Trophoblast cell (in vitro differentiated cells and primary cell): ENCODE measurements at regions not wholly inside any gene's neighbourhood (a gene's known extent, or its start where the extent isn't known, plus 50 kb on each side); places are given as distances from the start of the nearest gene placed in this dataset.

Source experiments
- DNase-seq, 2 donors: peaks; one replicate each; pipeline ENCODE4 v3.0.0-alpha.2; 2016
- H2AFZ ChIP-seq: 2 replicates; pipeline ENCODE4 v1.6.1; 2013; ENCODE audit warnings: low read length, moderate library complexity, mild to moderate bottlenecking; ENCODE audit not compliant: insufficient read depth, poor library complexity
- H2AK5ac ChIP-seq: 2 replicates; pipeline ENCODE4 v1.6.1; 2013; ENCODE audit warnings: mild to moderate bottlenecking, low read length
- H2BK120ac ChIP-seq: 2 replicates; pipeline ENCODE4 v1.6.1; 2013; ENCODE audit warnings: low read length, mild to moderate bottlenecking, moderate library complexity; ENCODE audit not compliant: insufficient read depth, poor library complexity
- H2BK12ac ChIP-seq: 2 replicates; pipeline ENCODE4 v1.6.1; 2013; ENCODE audit warnings: mild to moderate bottlenecking, low read length, moderate library complexity
- H2BK5ac ChIP-seq: 2 replicates; pipeline ENCODE4 v1.6.1; 2013; ENCODE audit warnings: low read length, low read depth, moderate library complexity, mild to moderate bottlenecking; ENCODE audit not compliant: poor library complexity
- H3K14ac ChIP-seq: 2 replicates; pipeline ENCODE4 v1.6.1; 2013; ENCODE audit warnings: mild to moderate bottlenecking, low read length
- H3K18ac ChIP-seq: 2 replicates; pipeline ENCODE4 v1.6.1; 2013; ENCODE audit warnings: mild to moderate bottlenecking, low read length
- H3K23ac ChIP-seq: 2 replicates; pipeline ENCODE4 v1.6.1; 2013; ENCODE audit warnings: low read length
- H3K27ac ChIP-seq: 2 replicates; pipeline ENCODE4 v1.5.1; 2013; ENCODE audit warnings: low read depth, mild to moderate bottlenecking, inconsistent platforms, low read length, moderate library complexity
- H3K27me3 ChIP-seq: 2 replicates; pipeline ENCODE4 v1.6.1; 2013; ENCODE audit warnings: inconsistent platforms, mild to moderate bottlenecking, low read length, moderate library complexity; ENCODE audit not compliant: insufficient read depth
- H3K36me3 ChIP-seq, 2 experiments: 1 replicate in 1 of 2; 2 replicates in 1 of 2; pipeline ENCODE4 v1.6.1; 2013; ENCODE audit warnings: low read length in 2 of 2, mild to moderate bottlenecking in 2 of 2, moderate library complexity in 1 of 2; ENCODE audit not compliant: insufficient read depth in 2 of 2, control insufficient read depth in 1 of 2
- H3K4ac ChIP-seq: 2 replicates; pipeline ENCODE4 v1.6.1; 2013; ENCODE audit warnings: low read depth, mild to moderate bottlenecking, low read length, moderate library complexity
- H3K4me1 ChIP-seq, 2 experiments: 1 replicate in 1 of 2; 2 replicates in 1 of 2; pipeline ENCODE4 v1.6.1; 2013; ENCODE audit warnings: low read length in 2 of 2, mild to moderate bottlenecking in 2 of 2, moderate library complexity in 1 of 2; ENCODE audit not compliant: insufficient read depth in 2 of 2, control insufficient read depth in 1 of 2
- H3K4me2 ChIP-seq: 2 replicates; pipeline ENCODE4 v1.6.1; 2013; ENCODE audit warnings: inconsistent platforms, mild to moderate bottlenecking, low read length, moderate library complexity
- H3K4me3 ChIP-seq: 2 replicates; pipeline ENCODE4 v1.5.1; 2013; ENCODE audit warnings: mild to moderate bottlenecking, low read depth, low read length, inconsistent platforms
- H3K79me1 ChIP-seq: one replicate; pipeline ENCODE4 v1.6.1; 2013; ENCODE audit warnings: low read length
- H3K79me2 ChIP-seq: 2 replicates; pipeline ENCODE4 v1.6.1; 2013; ENCODE audit warnings: low read length, mild to moderate bottlenecking; ENCODE audit not compliant: control insufficient read depth, insufficient read depth, poor library complexity
- H3K9ac ChIP-seq: 2 replicates; pipeline ENCODE4 v1.6.1; 2013; ENCODE audit warnings: mild to moderate bottlenecking, low read length
- H3K9me3 ChIP-seq: 2 replicates; pipeline ENCODE4 v1.6.1; 2013; ENCODE audit warnings: low read depth, mild to moderate bottlenecking, control low read depth, inconsistent platforms, low read length; ENCODE audit not compliant: insufficient read depth
- H4K12ac ChIP-seq: 2 replicates; pipeline ENCODE4 v1.6.1; 2013; ENCODE audit warnings: low read depth, mild to moderate bottlenecking, low read length, moderate library complexity
- H4K8ac ChIP-seq: 2 replicates; pipeline ENCODE4 v1.6.1; 2013; ENCODE audit warnings: low read depth, mild to moderate bottlenecking, low read length, moderate library complexity
- H4K91ac ChIP-seq: one replicate; pipeline ENCODE4 v1.6.1; 2013; ENCODE audit warnings: low read depth, mild to moderate bottlenecking, low read length, moderate library complexity
- WGBS: extraction: QIAGEN DNeasy Blood & Tissue Kit; methylation state at CpG from one replicate; pipeline ENCODE4 v1.1.7; 2013; ENCODE audit warnings: missing lambda C conversion rate; ENCODE audit not compliant: insufficient read length, insufficient coverage; ENCODE audit errors: extremely low coverage; 5-methylcytosine and 5-hydroxymethylcytosine counted together

DNA sequence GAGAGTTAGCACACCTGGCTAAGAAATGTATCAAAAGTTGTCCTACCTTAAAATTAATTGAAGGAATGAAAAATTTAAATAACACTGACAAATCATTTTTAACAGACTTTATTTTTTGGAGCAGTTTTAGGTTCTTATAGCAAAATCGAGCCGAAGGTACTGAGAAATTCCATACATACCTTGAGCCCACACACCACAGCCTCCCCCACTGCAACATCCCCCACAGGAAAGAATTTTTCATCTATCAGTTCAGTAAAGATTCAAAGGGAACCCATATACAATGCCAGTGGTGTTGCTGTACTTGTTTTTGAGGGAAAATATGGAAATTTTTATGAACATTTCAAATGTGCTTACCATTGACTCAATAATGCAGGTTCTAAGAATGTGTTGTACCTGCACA, 169.8 kb upstream of the HS6ST1 start:
- H3K23ac ChIP-seq = no peak overlapping the region
- H3K14ac ChIP-seq = no peak overlapping the region
- H3K27ac ChIP-seq = no peak overlapping the region
- no peak overlapping the region for H3K4me2 ChIP-seq
- no peak overlapping the region for H2AFZ ChIP-seq
- no peak overlapping the region for H4K12ac ChIP-seq
- H4K8ac ChIP-seq = no peak overlapping the region
- no peak overlapping the region for H3K4ac ChIP-seq
- peaks cover 7 to 20% of the 10 kb centered on the region in 2 experiments for H3K4me1 ChIP-seq
- no peaks in the 10 kb centered on the region for H3K9me3 ChIP-seq
- no peak overlapping the region for H2AK5ac ChIP-seq
- no peaks in the 10 kb centered on the region for H3K79me2 ChIP-seq
- H2BK5ac ChIP-seq = no peak overlapping the region
- no peaks in the 10 kb centered on the region for H3K36me3 ChIP-seq
- no peak overlapping the region for H3K4me3 ChIP-seq
- no peak overlapping the region for H2BK12ac ChIP-seq
- no peaks in the 10 kb centered on the region for H3K27me3 ChIP-seq
- no peak for DNase-seq
- WGBS = no CpG with 5 or more reads among the region's 2 CpGs
- H3K18ac ChIP-seq = no peak overlapping the region
- H2BK120ac ChIP-seq = no peak overlapping the region
- H4K91ac ChIP-seq = no peak overlapping the region
- no peak overlapping the region for H3K9ac ChIP-seq
- peaks cover 5% of the 10 kb centered on the region for H3K79me1 ChIP-seq

DNA sequence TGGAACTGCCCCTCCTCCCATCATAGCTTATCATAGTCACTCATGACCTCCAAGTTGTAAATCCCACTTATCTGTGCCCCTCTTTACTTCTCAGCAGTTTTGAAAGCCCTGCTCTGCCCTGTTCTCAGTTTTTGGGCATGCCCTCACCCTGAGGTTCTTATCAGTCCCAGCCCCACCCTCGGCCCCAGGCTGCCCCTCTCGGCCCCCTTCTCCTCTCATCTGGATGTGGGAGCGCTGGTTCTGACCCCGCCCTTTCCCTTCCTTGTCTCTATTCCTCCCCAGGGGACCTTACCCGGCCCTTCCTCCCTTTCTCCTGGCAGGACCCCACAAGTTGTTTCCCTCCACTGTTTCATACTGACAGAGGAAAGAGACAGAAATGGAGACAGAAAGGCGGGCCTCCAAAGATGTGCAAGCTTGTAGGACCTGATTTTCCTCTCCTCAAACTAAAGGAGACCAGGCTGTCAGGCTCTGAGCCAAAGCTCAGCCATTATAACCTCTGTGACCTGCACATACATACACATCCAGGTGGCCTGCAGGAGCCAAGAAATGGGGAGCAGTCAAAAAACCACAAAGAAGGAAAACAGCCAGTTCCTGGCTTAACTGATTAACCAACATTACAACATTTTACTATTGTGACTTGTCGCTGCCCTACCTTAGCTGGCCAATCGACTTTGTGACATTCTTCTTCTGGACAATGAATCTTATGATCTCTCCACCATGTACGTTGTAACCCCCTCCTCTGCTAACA, 171.0 kb upstream of the HS6ST1 start:
- H4K91ac ChIP-seq = peak overlapping the region; percentile 61
- no peaks in the 10 kb centered on the region for H3K9me3 ChIP-seq
- H2AFZ ChIP-seq = no peak overlapping the region
- H3K27ac ChIP-seq = no peak overlapping the region
- peaks cover 5% of the 10 kb centered on the region for H3K79me1 ChIP-seq
- no peak overlapping the region for H3K23ac ChIP-seq
- no peak overlapping the region for H4K12ac ChIP-seq
- no peak overlapping the region for H3K9ac ChIP-seq
- peak overlapping the region; percentile 28 for H4K8ac ChIP-seq
- H3K36me3 ChIP-seq = no peaks in the 10 kb centered on the region
- H3K18ac ChIP-seq = no peak overlapping the region
- peak overlapping the region; percentile 43 for H3K14ac ChIP-seq
- no peaks in the 10 kb centered on the region for H3K27me3 ChIP-seq
- no peak for DNase-seq
- WGBS = no CpG with 5 or more reads among the region's 9 CpGs
- H3K79me2 ChIP-seq = no peaks in the 10 kb centered on the region
- no peak overlapping the region for H3K4me2 ChIP-seq
- peaks cover 7 to 20% of the 10 kb centered on the region in 2 experiments for H3K4me1 ChIP-seq
- peak overlapping the region; percentile 49 for H2BK120ac ChIP-seq
- peak overlapping the region; percentile 78 for H2BK12ac ChIP-seq
- H3K4me3 ChIP-seq = no peak overlapping the region
- peak overlapping the region; percentile 49 for H2AK5ac ChIP-seq
- H3K4ac ChIP-seq = no peak overlapping the region
- peak overlapping the region; percentile 47 for H2BK5ac ChIP-seq

DNA sequence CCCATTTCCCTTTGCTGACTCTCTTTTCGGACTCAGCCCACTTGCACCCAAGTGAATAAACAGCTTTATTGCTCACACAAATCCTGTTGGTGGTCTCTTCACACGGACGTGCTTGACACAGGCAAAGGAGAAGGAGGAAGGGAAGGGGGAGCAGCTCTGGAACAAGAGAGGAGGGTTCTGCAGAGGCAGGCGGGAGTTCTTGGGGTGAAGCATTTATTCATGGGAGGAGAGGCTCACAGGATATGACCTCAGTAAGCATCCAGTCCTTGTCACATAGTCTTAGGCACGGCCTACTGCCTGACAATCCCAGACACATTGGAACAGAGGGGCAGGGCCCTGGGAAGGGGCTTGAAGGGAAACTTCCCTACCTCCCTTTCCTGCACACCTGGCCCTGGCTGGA, 171.7 kb upstream of the HS6ST1 start:
- H4K91ac ChIP-seq = no peak overlapping the region
- no peaks in the 10 kb centered on the region for H3K79me2 ChIP-seq
- H3K4ac ChIP-seq = no peak overlapping the region
- H4K12ac ChIP-seq = no peak overlapping the region
- peak overlapping the region; percentile 29 for H2BK12ac ChIP-seq
- H3K27ac ChIP-seq = no peak overlapping the region
- no peak overlapping the region for H3K4me3 ChIP-seq
- peaks cover 7 to 20% of the 10 kb centered on the region in 2 experiments for H3K4me1 ChIP-seq
- H3K79me1 ChIP-seq = peaks cover 5% of the 10 kb centered on the region
- no peak overlapping the region for H2BK120ac ChIP-seq
- H2AFZ ChIP-seq = no peak overlapping the region
- H4K8ac ChIP-seq = no peak overlapping the region
- H3K18ac ChIP-seq = no peak overlapping the region
- H3K9me3 ChIP-seq = no peaks in the 10 kb centered on the region
- no peak overlapping the region for H3K9ac ChIP-seq
- DNase-seq = no peak
- no peaks in the 10 kb centered on the region for H3K27me3 ChIP-seq
- no peak overlapping the region for H3K14ac ChIP-seq
- H2AK5ac ChIP-seq = peak overlapping the region; percentile 3
- H3K36me3 ChIP-seq = no peaks in the 10 kb centered on the region
- no peak overlapping the region for H3K23ac ChIP-seq
- no CpG with 5 or more reads among the region's 5 CpGs for WGBS
- H2BK5ac ChIP-seq = no peak overlapping the region
- H3K4me2 ChIP-seq = no peak overlapping the region

DNA sequence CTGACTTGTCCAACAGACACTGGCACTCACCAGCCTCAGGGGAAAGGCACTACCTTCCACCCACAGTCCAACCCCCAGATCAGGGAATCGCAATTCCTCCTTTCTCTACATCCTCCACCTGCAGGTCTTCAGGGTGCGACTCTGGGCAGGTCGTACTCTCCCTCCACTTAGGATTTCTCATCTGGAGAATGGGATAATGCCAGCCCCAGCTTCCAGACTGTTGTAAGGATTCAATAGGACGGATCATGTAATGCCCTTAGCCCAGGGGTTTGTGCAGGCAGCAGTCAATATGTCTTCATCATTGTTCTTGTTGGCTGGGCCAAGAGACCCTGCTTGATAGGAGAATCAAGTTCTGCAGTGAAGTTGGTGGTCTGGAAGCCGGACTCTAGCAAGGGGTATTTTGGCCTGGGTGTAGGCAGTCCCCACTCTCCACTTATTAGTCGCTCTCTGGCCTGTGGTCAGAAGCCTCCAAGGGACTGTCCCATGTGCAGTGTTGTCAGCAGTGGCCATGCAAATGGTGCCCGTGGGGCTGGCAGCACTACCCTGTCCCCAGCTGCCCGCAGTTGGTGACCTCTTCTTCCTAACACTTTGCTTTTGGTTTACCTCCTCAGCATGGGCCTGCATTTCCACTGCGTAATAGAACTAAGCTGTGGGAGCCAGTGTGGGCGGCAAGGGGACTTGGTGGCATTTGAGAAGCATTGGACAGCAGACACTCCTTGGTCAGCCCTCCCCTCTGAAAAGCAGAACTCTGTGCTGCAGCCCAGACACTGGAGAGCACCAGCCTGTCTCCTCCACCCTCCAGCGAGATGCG, 172.4 kb upstream of the HS6ST1 start:
- Histone ChIP-seq H3K23ac (no peak overlapping the region), H2AFZ (no peak overlapping the region), H3K36me3 (no peaks in the 10 kb centered on the region), H2AK5ac (no peak overlapping the region), H4K8ac (no peak overlapping the region), H3K4me1 (peaks cover 7 to 20% of the 10 kb centered on the region in 2 experiments), H3K18ac (no peak overlapping the region), H3K4me2 (no peak overlapping the region), H4K91ac (no peak overlapping the region), H3K27me3 (no peaks in the 10 kb centered on the region), H3K4me3 (no peak overlapping the region), H3K79me1 (peaks cover 5% of the 10 kb centered on the region), H3K9me3 (no peaks in the 10 kb centered on the region), H3K79me2 (no peaks in the 10 kb centered on the region), H3K4ac (no peak overlapping the region), H3K14ac (no peak overlapping the region), H2BK120ac (no peak overlapping the region), H3K27ac (no peak overlapping the region), H2BK5ac (no peak overlapping the region), H3K9ac (no peak overlapping the region), H2BK12ac (no peak overlapping the region), H4K12ac (no peak overlapping the region)
- no peak for DNase-seq
- no CpG with 5 or more reads among the region's 12 CpGs for WGBS
